HG03439 (cell line): ENCODE measurements at regions not wholly inside any gene's neighbourhood (a gene's known extent, or its start where the extent isn't known, plus 50 kb on each side); places are given as distances from the start of the nearest gene placed in this dataset.

Experiments
- ATAC-seq: cut with Tn5 transposase; IDR thresholded peaks from one replicate; pipeline ENCODE4 v1.9.1; 2021; ENCODE audit warnings: mild to moderate bottlenecking, moderate library complexity; ENCODE audit not compliant: unreplicated experiment

DNA sequence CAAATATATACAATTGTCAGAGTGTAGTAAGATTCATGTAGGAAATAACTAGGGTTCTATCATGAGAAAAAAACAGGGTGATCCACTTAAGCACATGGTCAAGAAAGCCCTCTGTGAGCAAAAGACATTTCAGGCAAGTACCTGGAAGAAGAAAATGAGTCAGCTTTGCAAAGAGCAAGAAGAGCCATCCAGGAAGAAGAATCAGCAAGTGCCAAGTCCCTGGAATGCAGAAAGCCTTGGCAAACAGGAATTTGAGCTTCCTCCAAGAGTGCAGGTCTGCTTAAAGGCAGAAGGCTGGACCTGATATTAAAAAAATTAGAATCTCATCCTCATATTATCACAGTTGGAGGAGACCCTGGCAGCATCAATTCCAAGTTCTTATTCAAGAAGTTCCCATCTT is 188.5 kb upstream of the CELF4 start:
- no peak for ATAC-seq

DNA sequence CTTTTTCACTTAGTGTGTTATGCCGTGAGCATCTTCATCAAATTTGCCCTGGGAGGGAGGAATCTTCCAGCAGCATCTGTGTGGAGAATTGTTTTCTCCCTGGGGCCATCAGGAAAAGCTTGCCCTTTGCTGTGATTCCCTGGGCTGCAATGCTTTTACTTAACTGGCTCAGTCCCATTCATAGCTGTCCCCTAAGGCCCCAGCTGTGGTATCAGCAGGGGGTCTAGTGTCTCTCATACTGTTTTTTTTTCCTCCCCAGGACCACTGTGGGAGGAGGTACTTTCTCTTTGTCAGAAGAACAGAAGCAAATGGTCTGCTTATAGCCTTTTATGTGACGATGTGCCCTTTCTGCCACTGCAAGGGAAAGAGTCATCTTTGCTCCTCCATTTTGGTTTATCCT is 176.8 kb upstream of the CELF4 start:
- no peak for ATAC-seq

DNA sequence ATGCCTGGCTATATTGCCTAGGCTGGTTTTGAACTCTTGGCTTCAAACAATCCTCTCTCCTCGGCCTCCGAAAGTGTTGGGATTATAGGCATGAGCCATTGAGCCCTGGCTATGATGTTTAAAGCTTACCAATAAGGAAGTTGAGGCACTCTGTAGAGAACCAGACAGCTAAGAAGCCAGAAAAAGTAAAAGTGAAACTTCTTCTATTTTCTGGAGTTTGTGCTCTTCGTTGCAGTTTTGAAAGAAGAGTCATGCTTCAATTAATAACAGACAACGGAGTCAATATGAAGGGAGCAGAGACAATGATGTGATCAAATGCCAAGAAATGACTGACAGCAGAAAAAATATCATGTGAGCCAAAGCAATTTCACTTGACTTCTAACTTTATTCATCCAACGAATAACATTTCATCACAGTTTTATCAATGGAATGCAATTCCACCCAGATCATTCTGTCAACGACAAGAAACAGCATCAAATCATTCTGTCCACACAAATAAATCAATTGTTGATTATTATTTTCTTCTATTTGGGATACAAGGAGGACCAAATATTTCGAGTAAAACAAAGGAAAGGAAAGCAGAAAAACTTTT is 175.5 kb upstream of the CELF4 start:
- no peak for ATAC-seq

DNA sequence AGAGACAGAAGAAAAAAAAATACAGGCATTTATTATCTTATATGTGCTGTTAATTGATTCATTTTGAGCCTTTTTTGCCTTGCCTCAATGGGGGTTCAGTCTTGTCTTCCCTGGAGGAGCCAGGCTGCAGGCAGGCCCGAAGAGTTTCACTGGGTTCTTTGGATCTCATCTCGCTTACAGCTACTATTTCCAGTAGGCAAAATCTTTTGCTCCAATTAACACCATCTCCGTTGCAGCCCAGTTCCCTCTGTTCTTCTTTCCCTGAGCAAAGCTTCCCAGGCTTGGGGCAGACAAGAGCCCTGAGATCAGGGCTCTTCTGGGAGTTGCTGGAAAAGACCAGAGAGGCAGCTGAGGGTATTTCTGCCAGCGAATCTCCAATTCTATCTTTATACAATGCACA is 168.8 kb upstream of the CELF4 start:
- ATAC-seq = no peak

DNA sequence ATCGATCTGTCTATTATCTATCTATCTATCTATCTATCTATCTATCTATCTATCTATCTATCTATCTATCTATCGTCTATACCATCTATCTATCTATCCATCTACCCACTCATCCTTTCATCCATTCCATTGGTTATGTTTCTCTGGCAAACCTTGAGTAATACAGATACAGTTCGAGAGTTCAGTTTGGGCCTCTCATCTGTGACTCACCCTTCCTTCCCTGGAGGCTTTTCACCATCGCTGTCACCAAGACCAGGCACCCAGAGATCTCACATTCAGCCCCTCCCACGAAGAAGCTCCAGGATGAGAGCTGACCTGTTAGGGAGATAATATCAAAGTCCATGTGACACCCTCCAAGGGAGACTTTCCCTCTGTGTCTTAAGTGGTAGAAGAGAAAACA is 164.1 kb upstream of the CELF4 start:
- ATAC-seq = no peak

DNA sequence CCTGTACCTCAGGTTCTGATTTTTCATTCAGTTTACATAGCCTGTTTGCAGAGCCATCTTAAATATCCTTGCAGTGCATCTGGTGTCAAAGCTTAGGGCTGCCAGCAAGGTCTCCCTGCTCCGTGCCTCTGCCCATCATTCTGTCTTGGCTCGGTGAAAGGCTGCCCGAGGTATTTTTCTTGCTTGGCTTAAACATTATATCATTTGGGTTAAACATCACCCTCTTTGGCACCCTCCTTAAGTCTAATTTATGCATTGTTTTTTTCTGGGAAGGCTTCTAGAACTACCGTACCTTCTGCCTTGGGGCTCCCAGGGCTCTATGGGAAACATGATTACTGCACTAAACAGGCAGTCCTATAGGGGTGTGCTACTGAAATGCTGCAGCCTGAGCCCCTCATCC is 158.6 kb upstream of the CELF4 start:
- no peak for ATAC-seq

DNA sequence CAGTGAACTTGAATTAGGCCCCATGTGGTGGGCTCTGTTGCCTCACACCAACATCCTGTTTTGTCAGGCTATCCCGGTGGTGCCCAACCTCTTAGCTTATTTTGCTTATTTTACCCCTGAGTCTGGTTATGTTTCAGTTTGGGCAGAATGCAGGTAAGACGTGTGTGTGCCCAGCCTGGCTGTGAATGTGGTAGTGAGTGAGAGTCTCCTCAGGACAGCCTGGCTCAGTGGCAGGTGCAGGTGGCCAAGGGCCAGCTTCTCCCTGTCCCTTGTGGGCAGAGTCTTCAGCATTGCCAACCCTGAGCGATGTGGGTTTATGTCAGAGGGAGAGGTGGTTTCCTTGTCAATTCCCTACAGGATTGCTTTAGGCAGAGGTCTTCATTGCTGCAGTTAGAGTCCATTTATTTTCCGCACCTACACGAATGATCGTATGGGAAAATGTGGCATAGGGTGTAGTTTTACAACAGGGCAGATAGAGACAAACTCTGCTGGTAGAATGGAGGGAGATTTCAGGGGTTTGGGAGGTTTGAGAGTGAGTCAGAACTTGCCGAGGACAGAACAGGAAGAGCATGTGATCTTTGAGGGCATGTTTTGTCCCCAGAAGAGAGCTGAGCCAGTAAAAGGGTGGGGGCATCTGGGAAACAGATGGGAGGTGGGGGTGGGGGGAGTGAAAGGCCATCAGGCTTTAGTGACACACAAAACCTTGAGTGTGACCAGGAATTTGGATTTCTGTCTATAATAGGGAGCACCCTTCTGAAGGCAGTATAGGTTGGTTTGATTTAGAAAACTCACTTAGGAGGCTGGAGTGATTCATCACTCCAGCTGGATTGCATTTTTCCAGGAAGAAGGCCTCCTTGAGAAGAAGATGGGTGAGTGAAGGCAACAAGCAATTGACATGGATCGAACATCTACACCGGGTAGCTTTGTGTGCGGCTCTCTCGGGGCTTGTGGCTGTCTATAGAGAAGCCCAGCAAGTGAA is 156.2 kb upstream of the CELF4 start:
- no peak for ATAC-seq

DNA sequence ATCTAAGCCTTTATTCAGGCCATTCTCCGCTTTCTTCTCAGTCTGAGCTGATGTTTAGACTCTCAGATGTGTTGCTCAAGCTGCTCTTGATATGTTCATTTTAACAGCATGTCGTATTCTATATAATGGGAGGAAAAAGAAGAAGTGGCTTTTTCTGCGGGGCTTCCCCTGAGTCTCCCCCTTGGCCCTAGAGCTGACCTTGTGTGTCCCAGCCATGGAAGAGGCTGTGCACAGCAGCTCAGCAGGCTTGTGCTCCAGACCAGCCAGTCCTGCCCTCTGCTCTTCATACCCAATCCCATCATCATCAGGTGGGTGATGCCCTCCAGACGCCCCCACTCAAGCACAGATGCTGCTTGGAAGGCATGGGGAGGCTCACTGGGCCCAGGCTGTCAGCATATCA is 155.1 kb upstream of the CELF4 start:
- ATAC-seq = no peak

DNA sequence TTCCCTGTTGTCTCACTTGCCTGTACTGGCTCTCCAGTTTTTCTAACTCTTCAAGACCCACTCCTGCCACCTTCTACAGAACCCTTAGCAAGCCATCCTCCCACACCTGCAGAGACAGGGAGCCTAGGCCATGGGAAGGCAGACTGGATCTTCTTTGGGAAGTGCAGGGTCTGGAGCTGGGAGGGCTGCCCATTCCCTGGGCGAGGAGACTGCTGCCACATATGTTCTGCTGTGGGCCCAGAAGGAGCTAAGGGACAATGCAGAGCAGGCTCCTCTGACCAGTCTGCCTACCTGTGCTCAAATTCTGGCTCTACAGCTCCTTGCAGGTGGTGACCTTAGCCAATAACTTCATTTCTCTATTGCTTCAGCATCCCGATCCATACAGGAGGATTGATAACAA is 152.1 kb upstream of the CELF4 start:
- ATAC-seq = no peak

DNA sequence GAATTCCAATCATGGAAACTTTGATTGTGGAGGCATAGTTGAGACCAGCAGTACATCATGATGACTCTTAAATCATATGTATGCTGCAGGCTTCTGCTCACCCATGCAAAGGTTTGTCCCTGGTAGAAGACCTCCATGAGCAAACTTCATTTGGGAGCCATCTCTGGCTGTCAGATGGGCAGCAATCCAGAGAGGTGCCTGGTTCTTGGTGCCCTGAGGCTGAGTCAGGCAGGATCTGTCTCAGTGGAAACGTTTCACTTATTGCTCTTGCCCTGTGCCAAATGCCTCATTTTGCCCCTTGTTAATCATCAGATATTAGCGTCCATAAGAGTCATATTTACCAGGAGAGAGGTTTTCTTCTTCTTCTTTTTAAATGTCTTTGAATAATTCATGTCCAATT is 151.5 kb upstream of the CELF4 start:
- ATAC-seq = no peak

DNA sequence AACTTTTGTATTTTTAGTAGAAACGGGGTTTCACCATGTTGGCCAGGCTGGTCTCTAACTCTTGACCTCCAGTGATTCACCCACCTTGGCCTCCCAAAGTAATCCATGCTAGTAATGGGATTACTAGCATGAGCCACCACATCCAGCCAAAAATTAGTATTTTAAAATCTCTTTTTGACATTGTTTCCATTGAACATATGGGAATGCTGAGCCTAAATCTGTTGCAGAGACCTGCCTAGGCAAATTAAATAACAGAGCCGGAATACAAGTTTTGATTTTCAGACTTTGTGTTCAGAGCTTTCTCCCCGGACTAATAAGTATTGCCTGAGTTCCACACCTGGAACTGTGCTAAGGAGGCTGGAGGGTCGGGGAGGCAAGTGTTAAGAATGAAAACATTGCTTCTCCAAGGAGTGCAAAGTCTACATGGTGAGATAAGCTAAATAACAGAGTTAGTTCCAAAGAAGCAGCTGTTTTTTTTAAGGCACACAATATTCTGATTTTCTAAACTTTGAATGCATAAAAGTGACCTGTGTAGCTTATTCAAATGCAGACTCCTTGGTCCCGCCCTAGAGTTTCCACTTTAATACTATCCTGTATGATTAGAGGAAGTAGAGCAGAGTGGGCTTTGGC is 150.6 kb upstream of the CELF4 start:
- no peak for ATAC-seq

DNA sequence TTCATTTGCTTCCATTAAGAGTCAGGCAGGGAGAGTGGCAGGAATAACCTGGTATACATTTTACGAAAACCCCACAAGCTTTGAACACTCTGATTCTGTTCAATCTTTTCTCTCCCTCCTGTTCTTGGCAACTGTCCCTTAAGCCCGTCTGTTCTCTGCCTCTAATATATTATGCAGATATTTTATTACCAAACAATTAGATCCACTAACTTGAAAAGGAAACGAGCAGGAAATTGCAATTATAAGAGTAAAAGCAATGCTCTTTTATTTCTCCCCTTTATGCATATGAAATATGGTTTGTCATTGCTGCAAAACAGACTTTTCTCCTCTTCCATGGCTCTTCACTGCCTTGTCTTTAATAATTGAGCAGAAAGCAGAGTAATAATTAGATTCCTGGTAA is 149.1 kb upstream of the CELF4 start:
- no peak for ATAC-seq

DNA sequence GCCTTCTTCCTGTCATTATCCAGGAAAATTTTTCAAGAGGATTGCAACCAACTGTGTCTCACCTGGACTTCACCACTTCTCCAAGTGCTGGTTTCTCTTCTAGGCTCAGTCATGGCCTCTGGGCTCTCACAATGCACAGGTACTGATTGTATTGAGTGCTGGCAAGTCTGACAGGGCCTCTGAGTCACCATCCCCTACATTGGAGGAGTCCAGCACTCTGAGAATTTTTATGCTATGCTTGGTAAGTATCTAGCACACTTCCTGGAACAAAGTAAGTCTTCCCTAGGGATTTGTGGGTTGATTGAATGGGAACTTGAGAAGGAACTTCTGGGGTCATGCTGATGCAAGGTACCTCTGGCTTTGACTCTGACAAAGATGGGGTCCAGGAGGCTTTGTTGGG is 147.2 kb upstream of the CELF4 start:
- no peak for ATAC-seq

DNA sequence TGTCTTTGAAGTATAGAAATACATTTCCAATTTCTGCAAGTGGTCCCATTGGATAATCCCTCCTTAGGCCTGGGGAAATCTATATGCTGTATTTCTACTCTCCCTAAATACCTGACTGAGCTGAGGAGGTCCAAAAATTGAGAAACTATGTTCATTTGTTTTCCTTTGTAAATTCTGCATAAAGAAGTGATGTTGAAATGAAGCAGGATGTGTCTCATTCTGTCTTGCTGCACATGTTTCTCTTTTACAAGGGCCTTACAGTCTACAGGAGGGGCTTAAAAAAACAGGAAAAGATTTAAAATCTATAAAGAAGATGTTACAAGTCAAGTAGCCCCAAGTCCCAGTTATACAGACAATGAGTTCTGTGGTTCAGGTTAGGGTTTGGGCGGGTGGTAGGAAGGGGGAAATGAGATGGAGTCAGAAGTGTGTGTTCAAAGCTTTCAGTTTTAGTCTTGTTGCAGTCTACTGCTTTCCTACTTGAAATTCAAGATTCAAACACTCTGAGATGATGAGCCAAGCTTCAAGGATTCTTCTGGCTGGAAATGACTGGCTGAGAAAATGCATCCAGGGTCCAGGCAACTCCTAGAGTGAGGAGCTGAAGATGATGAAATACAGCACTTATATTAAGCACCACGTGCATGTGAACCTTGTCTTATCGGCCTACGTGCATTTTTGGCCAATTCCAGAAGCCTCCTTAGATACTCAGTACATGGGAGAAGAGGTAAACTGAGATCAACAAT is 146.3 kb upstream of the CELF4 start:
- no peak for ATAC-seq

DNA sequence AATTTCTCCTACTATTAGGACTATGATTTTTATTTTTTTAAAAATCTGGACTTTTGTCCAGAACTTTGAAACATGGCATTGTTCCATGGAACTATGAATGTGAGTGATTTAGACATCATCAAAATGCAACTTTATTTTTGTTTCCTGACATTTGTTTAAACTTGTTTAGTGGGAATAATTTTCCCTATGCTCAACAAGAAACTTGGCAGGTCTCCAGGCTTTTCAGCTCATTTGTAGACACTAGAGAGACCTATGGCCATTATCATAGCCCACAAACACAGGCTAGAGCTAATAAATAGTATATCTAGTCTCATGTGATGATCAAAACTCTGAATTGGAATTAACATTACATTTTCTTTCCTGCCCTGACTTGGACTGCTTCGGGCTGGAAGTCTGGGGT is 145.1 kb upstream of the CELF4 start:
- ATAC-seq = no peak

DNA sequence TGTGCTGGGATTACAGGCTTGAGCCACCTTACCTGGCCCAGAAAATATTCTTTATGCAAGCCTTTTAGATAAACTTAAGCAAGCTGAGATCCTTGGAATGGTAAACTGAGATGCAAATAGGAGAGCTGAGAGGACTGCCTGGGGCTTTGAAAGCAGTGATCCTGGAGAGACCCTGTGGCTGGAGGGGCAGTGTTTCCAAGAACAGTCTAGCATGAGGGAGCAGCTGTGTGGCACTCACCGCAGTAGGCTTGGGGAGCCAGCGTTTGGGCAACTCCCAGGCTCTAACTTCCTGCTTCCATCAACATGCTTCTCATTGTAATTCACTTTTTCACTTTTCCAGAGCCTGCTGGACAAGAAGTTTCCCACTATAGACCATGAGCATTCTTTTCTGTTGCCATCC is 144.1 kb upstream of the CELF4 start:
- no peak for ATAC-seq

DNA sequence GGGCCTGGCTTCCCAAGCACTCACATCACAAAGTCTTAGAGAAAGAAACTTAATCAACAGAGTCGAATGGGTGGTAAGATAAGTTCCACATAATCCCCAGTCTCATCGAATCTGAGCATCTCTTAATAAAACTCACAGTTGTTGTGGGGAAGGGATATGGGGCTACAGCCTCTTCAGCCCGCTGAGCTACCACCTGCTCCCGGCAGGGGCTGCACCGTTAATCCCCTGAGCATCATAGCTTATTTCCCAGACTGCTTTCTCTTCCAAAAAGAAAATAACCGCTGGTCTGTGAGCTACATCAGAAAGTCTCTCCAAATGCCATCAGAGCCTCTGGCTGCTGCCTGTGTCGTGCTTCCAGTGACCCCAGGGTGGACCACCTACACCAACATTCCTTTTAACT is 139.4 kb upstream of the CELF4 start:
- ATAC-seq = no peak

DNA sequence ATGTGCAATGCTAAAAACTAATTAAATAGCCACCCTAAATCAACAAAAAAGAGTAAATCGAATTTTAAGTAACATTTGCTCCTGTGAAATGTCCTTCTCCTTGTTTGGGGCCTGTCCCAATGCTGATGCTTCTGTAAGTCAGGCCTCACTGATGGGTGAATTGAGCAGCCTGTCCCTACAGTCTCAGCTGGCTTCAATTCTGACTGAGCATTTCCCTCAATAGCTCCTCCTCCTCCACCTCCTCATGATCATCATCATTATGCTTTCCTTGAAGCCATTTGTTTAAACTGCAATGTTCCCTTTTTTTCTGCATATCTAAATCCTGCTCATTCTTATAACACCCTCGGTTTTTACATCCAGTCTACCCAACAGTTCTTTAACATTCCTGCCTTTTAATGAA is 137.2 kb upstream of the CELF4 start:
- no peak for ATAC-seq

DNA sequence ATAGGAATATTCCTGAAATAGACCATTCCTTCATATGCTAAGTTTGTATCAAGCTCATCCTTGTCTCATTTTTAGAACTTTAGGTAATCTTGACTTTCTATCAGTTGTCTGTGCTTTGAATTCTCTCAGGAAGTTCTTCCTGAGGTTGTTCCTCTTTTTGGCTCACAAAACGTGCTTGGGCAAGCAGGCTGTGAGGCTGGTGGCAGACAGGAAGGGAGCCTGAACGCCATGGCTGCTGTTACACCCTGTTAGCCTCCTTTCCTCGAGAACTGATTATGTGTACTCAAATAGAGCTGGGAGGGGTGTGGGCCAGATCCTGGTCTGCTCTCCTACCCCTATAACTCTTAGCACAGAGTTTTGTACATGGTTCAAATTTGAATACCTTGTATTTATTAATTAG is 136.4 kb upstream of the CELF4 start:
- ATAC-seq = no peak

DNA sequence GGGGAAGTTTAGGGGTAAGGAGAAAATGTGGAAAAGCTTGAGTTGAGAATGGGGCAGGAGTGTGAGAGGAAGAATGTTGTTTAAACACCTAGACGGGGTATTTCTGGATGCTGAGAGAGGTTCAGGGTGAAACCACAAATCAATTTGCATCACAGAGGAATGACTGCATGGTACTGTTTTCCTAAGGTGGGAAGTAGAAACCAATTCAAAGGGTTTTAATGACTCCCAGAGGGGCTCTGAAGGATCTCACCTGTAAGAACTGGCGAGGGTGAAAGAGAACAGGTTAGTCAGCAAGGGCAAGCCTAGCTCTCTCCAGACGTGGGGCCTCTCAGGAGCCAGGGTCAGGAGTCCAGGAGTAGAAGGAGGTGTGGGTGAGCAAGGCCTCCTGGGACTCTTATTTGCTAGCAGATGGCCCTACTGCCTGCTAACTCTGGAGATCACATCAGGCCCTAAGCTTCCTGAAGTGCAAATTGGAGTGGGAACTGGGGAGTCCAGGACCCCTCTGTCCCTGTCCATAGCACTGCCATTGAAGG is 133.0 kb upstream of the CELF4 start:
- no peak for ATAC-seq

DNA sequence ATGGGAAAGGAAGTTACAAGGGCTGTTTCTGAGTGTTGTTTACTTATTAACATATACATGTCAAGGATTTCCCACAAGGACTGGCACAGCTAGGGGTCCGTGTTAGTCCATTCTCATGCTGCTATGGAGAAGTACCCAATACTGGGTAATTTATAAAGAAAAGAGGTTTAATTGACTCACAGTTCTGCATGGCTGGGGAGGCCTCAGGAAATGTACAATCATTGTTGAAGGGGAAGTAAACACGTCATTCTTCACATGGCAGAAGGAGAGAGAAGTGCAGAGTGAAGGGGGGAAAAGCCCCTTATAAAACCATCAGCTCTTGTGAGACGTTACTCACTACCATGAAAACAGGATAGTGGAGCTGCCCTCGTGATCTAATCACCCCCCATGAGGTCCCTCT is 128.9 kb upstream of the CELF4 start:
- no peak for ATAC-seq
